Activated B cell treated with CpG ODN at 0.5 μM for 24 hours (primary cell): ENCODE measurements at regions not wholly inside any gene's neighbourhood (a gene's known extent, or its start where the extent isn't known, plus 50 kb on each side); places are given as distances from the start of the nearest gene placed in this dataset.

Experiments
- ATAC-seq: fragments of 200-7000 bp; cut with Tn5 transposase; one replicate; pipeline ENCODE4 v1.10.0; 2021; ENCODE audit warnings: low read depth, mild to moderate bottlenecking, moderate library complexity
- CTCF ChIA-PET: fragments of 350-600 bp; sonication (Branson Sonifier 250); formaldehyde crosslinking; loops from one replicate; lab custom pipeline; 2021; ENCODE audit warnings: antibody characterized with exemption; lab: Charles Lee
- POLR2A ChIA-PET: fragments of 350-600 bp; sonication (Branson Sonifier 250); formaldehyde crosslinking; loops from one replicate; lab custom pipeline; 2021; ENCODE audit warnings: antibody characterized with exemption; lab: Charles Lee
- DNase-seq: peaks from one replicate; pipeline ENCODE4 v3.0.0; 2022
- H3K27ac Mint-ChIP-seq: one replicate; pipeline ENCODE4 v1.8.0; 2020; ENCODE audit warnings: mixed read lengths
- H3K27me3 Mint-ChIP-seq: one replicate; pipeline ENCODE4 v1.8.0; 2021; ENCODE audit warnings: mixed read lengths
- H3K36me3 Mint-ChIP-seq: one replicate; pipeline ENCODE4 v1.8.0; 2021; ENCODE audit warnings: low read depth, mixed read lengths
- H3K4me1 Mint-ChIP-seq: one replicate; pipeline ENCODE4 v1.8.0; 2021; ENCODE audit warnings: mixed read lengths
- H3K4me3 Mint-ChIP-seq: one replicate; pipeline ENCODE4 v1.8.0; 2020; ENCODE audit warnings: mild to moderate bottlenecking, mixed read lengths
- H3K9me3 Mint-ChIP-seq: one replicate; pipeline ENCODE4 v1.8.0; 2020; ENCODE audit warnings: mixed read lengths
- intact Hi-C: fragments of 100-400 bp; cut with micrococcal nuclease; formaldehyde crosslinking; loops from one replicate; pipeline ENCODE4 v1.15.1; 2024
- TF ChIP-seq, protein P1 (sequence below): fragments of 200-600 bp; IDR thresholded peaks from one replicate; pipeline ENCODE4 v1.8.0; 2022; ENCODE audit warnings: antibody characterized with exemption, mild to moderate bottlenecking

- Mint-ChIP-seq H3K36me3 (no peaks in the 10 kb centered on the region), H3K4me1 (no peaks in the 10 kb centered on the region), H3K4me3 (no peak overlapping the region), H3K9me3 (no peaks in the 10 kb centered on the region), H3K27me3 (no peaks in the 10 kb centered on the region), H3K27ac (no peak overlapping the region)
- DNase-seq: no peak
- CTCF ChIA-PET: no interaction called here
- POLR2A ChIA-PET: no interaction called here
- TF ChIP-seq, protein P1, sequence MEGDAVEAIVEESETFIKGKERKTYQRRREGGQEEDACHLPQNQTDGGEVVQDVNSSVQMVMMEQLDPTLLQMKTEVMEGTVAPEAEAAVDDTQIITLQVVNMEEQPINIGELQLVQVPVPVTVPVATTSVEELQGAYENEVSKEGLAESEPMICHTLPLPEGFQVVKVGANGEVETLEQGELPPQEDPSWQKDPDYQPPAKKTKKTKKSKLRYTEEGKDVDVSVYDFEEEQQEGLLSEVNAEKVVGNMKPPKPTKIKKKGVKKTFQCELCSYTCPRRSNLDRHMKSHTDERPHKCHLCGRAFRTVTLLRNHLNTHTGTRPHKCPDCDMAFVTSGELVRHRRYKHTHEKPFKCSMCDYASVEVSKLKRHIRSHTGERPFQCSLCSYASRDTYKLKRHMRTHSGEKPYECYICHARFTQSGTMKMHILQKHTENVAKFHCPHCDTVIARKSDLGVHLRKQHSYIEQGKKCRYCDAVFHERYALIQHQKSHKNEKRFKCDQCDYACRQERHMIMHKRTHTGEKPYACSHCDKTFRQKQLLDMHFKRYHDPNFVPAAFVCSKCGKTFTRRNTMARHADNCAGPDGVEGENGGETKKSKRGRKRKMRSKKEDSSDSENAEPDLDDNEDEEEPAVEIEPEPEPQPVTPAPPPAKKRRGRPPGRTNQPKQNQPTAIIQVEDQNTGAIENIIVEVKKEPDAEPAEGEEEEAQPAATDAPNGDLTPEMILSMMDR: no peak
- intact Hi-C loops: no loop called here
- ATAC-seq: no peak
Observed at GRCh38 chr18:34126121-34126520, 98.6 kb downstream of the NOL4 start.

DNA sequence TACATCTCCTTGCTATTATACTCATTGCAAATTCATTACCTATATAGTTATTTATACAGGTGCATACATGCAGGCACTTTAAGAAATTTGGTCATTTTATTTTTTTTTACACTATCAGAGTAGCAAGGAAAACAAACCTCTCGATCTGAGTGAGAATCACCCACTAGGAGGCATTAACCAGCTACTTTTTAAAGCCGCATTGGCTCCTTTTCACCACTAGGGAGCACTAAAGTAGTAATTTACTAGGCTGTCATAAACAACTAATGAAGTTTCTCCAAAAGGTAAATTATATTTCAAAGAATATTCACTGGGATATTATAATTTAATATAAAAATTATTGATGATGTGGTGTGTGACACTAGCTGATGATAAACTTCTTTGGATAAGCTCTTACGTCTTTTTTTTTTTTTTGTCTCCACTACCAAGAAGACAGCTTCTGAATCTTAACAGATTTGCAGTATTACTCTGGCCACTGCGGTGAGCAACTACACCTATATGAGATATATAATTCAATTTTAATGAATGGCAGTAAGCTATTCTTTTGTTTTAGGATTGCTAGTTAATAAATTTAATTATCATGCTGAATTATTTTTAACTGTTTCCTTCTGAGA, 101.9 kb downstream of the NOL4 start:
- no peak for ATAC-seq
- DNase-seq: no peak
- CTCF ChIA-PET: interaction anchor here (0.6 to 1.2 kb wide), 6 partner anchors 9 to 1965 kb away, joined by 3 to 5 read pairs (median 3); no protein-coding TSS in a partner anchor
- intact Hi-C loops: loop anchor here (5.0 kb wide), 1 partner anchor 664 kb away; no protein-coding TSS in a partner anchor
- Mint-ChIP-seq H3K9me3 (no peaks in the 10 kb centered on the region), H3K4me3 (no peak overlapping the region), H3K27ac (no peak overlapping the region), H3K4me1 (no peaks in the 10 kb centered on the region), H3K36me3 (no peaks in the 10 kb centered on the region), H3K27me3 (no peaks in the 10 kb centered on the region)
- POLR2A ChIA-PET: no interaction called here
- TF ChIP-seq, protein P1: peak; percentile 48

DNA sequence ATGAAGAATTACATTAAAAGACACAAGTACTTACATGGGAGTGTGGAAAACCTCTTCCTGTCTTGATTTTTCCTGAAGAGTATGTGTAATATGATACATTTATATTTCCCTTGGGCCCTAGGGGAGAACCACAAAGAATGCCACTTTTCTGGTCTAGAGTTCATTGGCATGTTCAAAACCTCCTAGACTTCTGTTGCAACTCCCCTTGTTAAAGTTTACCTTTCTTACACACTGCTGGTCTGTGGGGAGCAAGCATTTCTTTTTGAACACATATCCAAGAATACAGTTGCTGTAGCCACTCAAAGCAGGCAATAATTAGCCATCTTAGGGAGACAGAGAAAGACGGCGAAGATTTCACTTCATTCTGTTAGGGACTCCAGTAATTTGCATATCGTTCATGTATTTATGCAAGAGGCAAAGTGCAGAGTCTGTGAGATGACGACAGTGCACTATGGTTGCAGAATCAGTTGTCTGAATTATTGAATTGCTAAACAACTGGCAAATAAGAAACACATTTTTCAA, 103.5 kb downstream of the NOL4 start:
- intact Hi-C loops: loop anchor here (5.0 kb wide), 1 partner anchor 666 kb away; no protein-coding TSS in a partner anchor
- Mint-ChIP-seq H3K4me1 (no peaks in the 10 kb centered on the region), H3K4me3 (no peak overlapping the region), H3K27me3 (no peaks in the 10 kb centered on the region), H3K9me3 (no peaks in the 10 kb centered on the region), H3K27ac (no peak overlapping the region), H3K36me3 (no peaks in the 10 kb centered on the region)
- no peak for DNase-seq
- ChIA-PET CTCF (no interaction called here), POLR2A (no interaction called here)
- ATAC-seq: no peak
- TF ChIP-seq, protein P1: no peak

- H3K36me3 Mint-ChIP-seq: no peaks in the 10 kb centered on the region
- H3K4me3 Mint-ChIP-seq: no peak overlapping the region
- H3K27ac Mint-ChIP-seq: no peak overlapping the region
- intact Hi-C loops: loop anchor here (5.0 kb wide), 1 partner anchor 667 kb away; no protein-coding TSS in a partner anchor
- no peaks in the 10 kb centered on the region for H3K4me1 Mint-ChIP-seq
- DNase-seq (no peak), ATAC-seq (no peak)
- POLR2A ChIA-PET: no interaction called here
- TF ChIP-seq, protein P1: no peak
- no peaks in the 10 kb centered on the region for H3K9me3 Mint-ChIP-seq
- CTCF ChIA-PET: no interaction called here
- no peaks in the 10 kb centered on the region for H3K27me3 Mint-ChIP-seq
Observed at GRCh38 chr18:34120294-34120693, 104.4 kb downstream of the NOL4 start.

GRCh38 chr18:34117319-34117718, 107.4 kb downstream of the NOL4 start:
- CTCF ChIA-PET: no interaction called here
- no peak for ATAC-seq
- no peak overlapping the region for H3K27ac Mint-ChIP-seq
- H3K27me3 Mint-ChIP-seq: no peaks in the 10 kb centered on the region
- no peaks in the 10 kb centered on the region for H3K9me3 Mint-ChIP-seq
- no peaks in the 10 kb centered on the region for H3K4me1 Mint-ChIP-seq
- H3K4me3 Mint-ChIP-seq: no peak overlapping the region
- TF ChIP-seq, protein P1: no peak
- POLR2A ChIA-PET: no interaction called here
- intact Hi-C loops: no loop called here
- no peak for DNase-seq
- no peaks in the 10 kb centered on the region for H3K36me3 Mint-ChIP-seq
